Cardiac muscle cell (in vitro differentiated cells and primary cell): ENCODE measurements at regions not wholly inside any gene's neighbourhood (a gene's known extent, or its start where the extent isn't known, plus 50 kb on each side); places are given as distances from the start of the nearest gene placed in this dataset.
A peak's percentile ranks its signal among the peaks of the same experiment; 100 is the strongest.

Experiments
- DNase-seq, 2 donors: peaks; one replicate each; pipeline versions ENCODE4 v3.0.0 to v3.0.0-alpha.2; 2010 to 2017; ENCODE audit warnings: low read depth in 1 of 2, low spot score in 1 of 2
- H3K27ac ChIP-seq: fragments of 200-600 bp; sonication (generic); 2 replicates; pipeline ENCODE4 v1.5.1; 2016
- H3K27me3 ChIP-seq: fragments of 200-600 bp; sonication (generic); 2 replicates; pipeline ENCODE4 v1.6.0; 2016; ENCODE audit warnings: control low read depth
- H3K36me3 ChIP-seq: fragments of 200-600 bp; sonication (generic); 2 replicates; pipeline ENCODE4 v1.5.1; 2016; ENCODE audit warnings: control low read depth
- H3K4me1 ChIP-seq: fragments of 200-600 bp; sonication (generic); 2 replicates; pipeline ENCODE4 v1.8.1; 2017; ENCODE audit warnings: low read depth, mild to moderate bottlenecking, mixed run types
- H3K4me3 ChIP-seq: fragments of 200-600 bp; sonication (generic); 2 replicates; pipeline ENCODE4 v1.5.1; 2016; ENCODE audit warnings: mild to moderate bottlenecking
- H3K9me3 ChIP-seq: fragments of 200-600 bp; sonication (generic); 2 replicates; pipeline ENCODE4 v1.5.1; 2017; ENCODE audit warnings: low read depth, mild to moderate bottlenecking, control low read depth
- CTCF ChIP-seq: IDR thresholded peaks from 2 replicates; pipeline ENCODE4 v1.5.1; 2012; ENCODE audit warnings: low read depth, mild to moderate bottlenecking, low read length

- no peak overlapping the region for H3K4me3 ChIP-seq
Measured at GRCh38 chr7:46654546-46655443, 733.7 kb upstream of the IGFBP3 start.

GRCh38 chr7:46653848-46654247 is 732.8 kb upstream of the IGFBP3 start:
- no peaks in the 10 kb centered on the region for H3K4me1 ChIP-seq
- no peaks in the 10 kb centered on the region for H3K9me3 ChIP-seq
- DNase-seq, result no peak
- no peak for TF ChIP-seq CTCF
- H3K4me3 ChIP-seq, result no peak overlapping the region
- H3K36me3 ChIP-seq, result no peaks in the 10 kb centered on the region
- H3K27me3 ChIP-seq, result no peaks in the 10 kb centered on the region
- no peak overlapping the region for H3K27ac ChIP-seq

More at GRCh38 chr7:46654546-46655443, 733.7 kb upstream of the IGFBP3 start:
- Histone ChIP-seq H3K27me3 (no peaks in the 10 kb centered on the region), H3K27ac (no peak overlapping the region), H3K9me3 (no peaks in the 10 kb centered on the region), H3K4me1 (no peaks in the 10 kb centered on the region), H3K36me3 (no peaks in the 10 kb centered on the region)
- DNase-seq, result no peak
- TF ChIP-seq CTCF, result no peak

DNA sequence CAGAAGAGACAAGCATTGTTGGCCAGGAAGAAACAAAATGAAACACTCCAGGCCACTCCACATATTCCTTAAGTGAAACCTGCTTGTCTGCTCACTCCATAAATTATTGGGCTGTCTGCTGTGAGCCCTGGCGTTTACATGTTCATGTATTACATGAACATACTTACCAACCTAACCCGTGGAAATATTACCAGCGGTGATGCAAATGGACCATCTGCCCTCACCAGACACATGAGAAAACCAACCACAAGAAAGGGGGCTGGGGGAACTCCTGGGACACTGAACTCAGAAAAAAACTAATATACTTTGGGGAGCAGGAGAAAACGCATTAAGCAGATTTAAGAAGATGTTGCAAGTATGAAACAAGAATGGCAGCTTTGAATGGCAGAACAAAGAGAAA is 731.2 kb upstream of the IGFBP3 start:
- Histone ChIP-seq H3K27ac (no peak overlapping the region), H3K4me3 (no peak overlapping the region), H3K9me3 (no peaks in the 10 kb centered on the region), H3K27me3 (no peaks in the 10 kb centered on the region), H3K36me3 (no peaks in the 10 kb centered on the region), H3K4me1 (no peaks in the 10 kb centered on the region)
- no peak for TF ChIP-seq CTCF
- DNase-seq, result no peak

GRCh38 chr7:46651561-46652088 is 730.6 kb upstream of the IGFBP3 start:
- DNase-seq, result peak in 1 of 2 donors; percentile 9
- no peaks in the 10 kb centered on the region for H3K36me3 ChIP-seq
- H3K4me1 ChIP-seq, result no peaks in the 10 kb centered on the region
- no peak for TF ChIP-seq CTCF
- no peaks in the 10 kb centered on the region for H3K27me3 ChIP-seq
- no peak overlapping the region for H3K4me3 ChIP-seq
- H3K9me3 ChIP-seq, result no peaks in the 10 kb centered on the region
- H3K27ac ChIP-seq, result no peak overlapping the region

GRCh38 chr7:46651070-46651469 is 730.0 kb upstream of the IGFBP3 start:
- Histone ChIP-seq H3K27ac (no peak overlapping the region), H3K27me3 (no peaks in the 10 kb centered on the region), H3K4me3 (no peak overlapping the region), H3K4me1 (no peaks in the 10 kb centered on the region), H3K36me3 (no peaks in the 10 kb centered on the region), H3K9me3 (no peaks in the 10 kb centered on the region)
- no peak for DNase-seq
- TF ChIP-seq CTCF, result no peak
